ENCODE measurements at regions not wholly inside any gene's neighbourhood (a gene's known extent, or its start where the extent isn't known, plus 50 kb on each side); places are given as distances from the start of the nearest gene placed in this dataset.
A peak's percentile ranks its signal among the peaks of the same experiment; 100 is the strongest.

- TF ChIP-seq KLF13 (CRISPR knock-in tag; IDR thresholded peaks at IDR 0.05) = no peak
Measured at GRCh38 chr13:27338207-27338606, 67.6 kb downstream of the RASL11A start (continued).

DNA sequence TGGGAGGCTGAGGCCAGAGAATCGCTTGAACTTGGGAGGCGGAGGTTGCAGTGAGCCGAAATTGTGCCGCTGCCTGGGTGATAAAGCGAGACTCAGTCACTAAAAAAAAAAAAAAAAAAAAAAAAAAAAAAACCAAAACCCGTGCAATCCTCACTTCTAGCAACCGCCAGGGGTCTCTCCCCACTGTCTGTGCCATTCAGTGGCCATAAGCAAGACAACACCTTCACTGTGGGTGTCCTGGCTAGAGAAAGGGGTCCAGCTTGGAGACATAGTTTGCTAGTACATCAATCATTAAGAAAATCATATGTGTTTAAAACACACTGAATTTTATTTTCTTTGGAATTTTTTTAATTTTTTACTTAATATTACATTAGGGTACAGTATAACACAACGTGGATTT lies 68.2 kb downstream of the RASL11A start:
- Histone ChIP-seq H3K27me3 (ENCODE audit: control insufficient read depth in 1 of 2, insufficient read depth in 2 of 2, low read length in 2 of 2) (peaks cover 0 to 9% of the 10 kb centered on the region in 2 experiments; a peak in 1 of 5 replicates), H3K4me2 (ENCODE audit: low read depth, low read length) (no peak overlapping the region), H4K20me1 (ENCODE audit: insufficient read depth, low read length) (no peaks in the 10 kb centered on the region), H3K4me1 (ENCODE audit: insufficient read depth, low read length) (peaks cover 12% of the 10 kb centered on the region), H3K79me2 (ENCODE audit: insufficient read depth, low read length) (no peaks in the 10 kb centered on the region), H3K36me3 (replicated peaks in 1 of 2; ENCODE audit: control insufficient read depth in 1 of 2, insufficient read depth in 2 of 2, low read length in 2 of 2) (no peaks in the 10 kb centered on the region), H3K27ac (ENCODE audit: extremely low read length, insufficient read depth, low read length) (no peak overlapping the region), H3K9me3 (ENCODE audit: low read length) (no peaks in the 10 kb centered on the region), H3K9ac (ENCODE audit: insufficient read depth, low read depth, low read length) (no peak overlapping the region), H2AFZ (ENCODE audit: low read length) (no peak overlapping the region), H3K4me3 (replicated peaks in 1 of 3; ENCODE audit: insufficient read depth in 1 of 3, low read depth in 2 of 3, low read length in 3 of 3) (no peak overlapping the region)
- no TSS peak for BruUV-seq (replicated peaks)
- WGBS (ENCODE audit: low lambda C conversion rate) = 33% methylated on average over 8 of the region's 8 CpGs
- DNase-seq (ENCODE audit: low spot score) = peak; percentile 40
- intact Hi-C loops (cut with micrococcal nuclease; ENCODE audit: unreplicated experiment) (no loop called here), in situ Hi-C loops (cut with HindIII; ENCODE audit: extremely low pct_ligation_motif_present, low pct_unique_long_range_greater_than_20kb) (no loop called here)
- ChIA-PET CTCF (ENCODE audit: low intra/inter-chr PET ratio, low total read pairs) (interaction anchor here (1.2 to 1.5 kb wide), 2 partner anchors 20 to 353 kb away, joined by 4 to 7 read pairs; no protein-coding TSS in a partner anchor), POLR2A (interaction anchor here (0.9 kb wide), 1 partner anchor 367 kb away, joined by 4 read pairs; no protein-coding TSS in a partner anchor)
- no peak for FAIRE-seq
- peak; percentile 66 for ATAC-seq
- TF ChIP-seq ZNF362 (CRISPR knock-in tag; IDR thresholded peaks at IDR 0.05; ENCODE audit: borderline replicate concordance) (peak; percentile 65; the same call in 1 of the 2 replicates), STAG1 (CRISPR knock-in tag; IDR thresholded peaks at IDR 0.05) (peak; percentile 29)
- TF ChIP-seq, protein P1, sequence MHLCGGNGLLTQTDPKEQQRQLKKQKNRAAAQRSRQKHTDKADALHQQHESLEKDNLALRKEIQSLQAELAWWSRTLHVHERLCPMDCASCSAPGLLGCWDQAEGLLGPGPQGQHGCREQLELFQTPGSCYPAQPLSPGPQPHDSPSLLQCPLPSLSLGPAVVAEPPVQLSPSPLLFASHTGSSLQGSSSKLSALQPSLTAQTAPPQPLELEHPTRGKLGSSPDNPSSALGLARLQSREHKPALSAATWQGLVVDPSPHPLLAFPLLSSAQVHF (CRISPR knock-in tag; IDR thresholded peaks at IDR 0.05) = no peak

DNA sequence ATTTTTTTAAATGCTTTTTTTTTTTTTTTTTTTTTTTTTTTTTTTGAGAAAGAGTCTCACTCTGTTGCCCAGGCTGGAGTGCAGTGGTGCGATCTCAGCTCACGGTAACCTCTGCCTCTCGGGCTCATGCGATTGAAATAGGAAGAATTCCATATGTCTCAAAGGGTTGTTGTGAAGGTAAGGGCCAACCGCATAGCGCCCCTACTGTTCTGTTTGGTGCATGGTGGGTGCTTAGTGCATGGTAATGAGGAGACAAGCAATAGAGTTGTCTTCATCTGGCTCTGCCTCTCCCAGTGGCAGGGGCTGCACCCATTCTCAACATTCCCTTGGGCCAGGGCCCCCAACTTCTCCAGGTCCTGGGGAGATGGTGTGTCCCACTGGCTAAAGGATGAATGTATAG lies 68.7 kb downstream of the RASL11A start:
- no peaks in the 10 kb centered on the region for H4K20me1 ChIP-seq (ENCODE audit: insufficient read depth, low read length)
- H3K9me3 ChIP-seq (ENCODE audit: low read length) = no peaks in the 10 kb centered on the region
- BruUV-seq (replicated peaks) = no TSS peak
- no peak overlapping the region for H2AFZ ChIP-seq (ENCODE audit: low read length)
- peaks cover 0 to 9% of the 10 kb centered on the region in 2 experiments; a peak in 1 of 5 replicates for H3K27me3 ChIP-seq (ENCODE audit: control insufficient read depth in 1 of 2, insufficient read depth in 2 of 2, low read length in 2 of 2)
- no peak overlapping the region for H3K9ac ChIP-seq (ENCODE audit: insufficient read depth, low read depth, low read length)
- in situ Hi-C loops (cut with HindIII; ENCODE audit: extremely low pct_ligation_motif_present, low pct_unique_long_range_greater_than_20kb) (no loop called here), intact Hi-C loops (cut with micrococcal nuclease; ENCODE audit: unreplicated experiment) (no loop called here)
- POLR2A ChIA-PET = interaction anchor here (0.9 kb wide), 1 partner anchor 367 kb away, joined by 4 read pairs; no protein-coding TSS in a partner anchor
- CTCF ChIA-PET (ENCODE audit: low intra/inter-chr PET ratio, low total read pairs) = interaction anchor here (1.2 to 1.5 kb wide), 2 partner anchors 20 to 354 kb away, joined by 4 to 7 read pairs; no protein-coding TSS in a partner anchor
- no peak overlapping the region for H3K4me3 ChIP-seq (replicated peaks in 1 of 3; ENCODE audit: insufficient read depth in 1 of 3, low read depth in 2 of 3, low read length in 3 of 3)
- no peaks in the 10 kb centered on the region for H3K79me2 ChIP-seq (ENCODE audit: insufficient read depth, low read length)
- H3K4me1 ChIP-seq (ENCODE audit: insufficient read depth, low read length) = peaks cover 12% of the 10 kb centered on the region
- DNase-seq (ENCODE audit: low spot score) = peak; percentile 60
- peak; percentile 91 for ATAC-seq
- under 1% methylated on average over 6 of the region's 6 CpGs for WGBS (ENCODE audit: low lambda C conversion rate)
- H3K27ac ChIP-seq (ENCODE audit: extremely low read length, insufficient read depth, low read length) = no peak overlapping the region
- FAIRE-seq = peak; percentile 64
- H3K4me2 ChIP-seq (ENCODE audit: low read depth, low read length) = no peak overlapping the region
- no peaks in the 10 kb centered on the region for H3K36me3 ChIP-seq (replicated peaks in 1 of 2; ENCODE audit: control insufficient read depth in 1 of 2, insufficient read depth in 2 of 2, low read length in 2 of 2)
- TF ChIP-seq FOXA3 (CRISPR knock-in tag; IDR thresholded peaks at IDR 0.05) (no peak), ZNF335 (CRISPR knock-in tag; IDR thresholded peaks at IDR 0.05) (peak; percentile 70; the same call in 1 of the 2 replicates), ZNF331 (CRISPR knock-in tag; IDR thresholded peaks at IDR 0.05) (peak; percentile 17; the same call in 1 of the 2 replicates), ZC3H4 (CRISPR knock-in tag; IDR thresholded peaks at IDR 0.05; ENCODE audit: borderline replicate concordance) (no peak), MED8 (CRISPR knock-in tag; IDR thresholded peaks at IDR 0.05; ENCODE audit: insufficient replicate concordance) (no peak), ZNF644 (CRISPR knock-in tag; IDR thresholded peaks at IDR 0.05; ENCODE audit: low read depth) (0 out of 2 replicates have a peak, but pooled peaks have one; percentile 22), ZSCAN20 (CRISPR knock-in tag; IDR thresholded peaks at IDR 0.05; ENCODE audit: borderline replicate concordance) (no peak), HDAC6 (IDR thresholded peaks at IDR 0.05; ENCODE audit: low read depth, low read length) (no peak), GABPA (IDR thresholded peaks at IDR 0.05; ENCODE audit: low read depth, low read length) (no peak), GABPA (CRISPR knock-in tag; IDR thresholded peaks at IDR 0.05; ENCODE audit: low read depth) (no peak), ZFX (CRISPR knock-in tag; IDR thresholded peaks at IDR 0.05; ENCODE audit: low read depth) (peak; percentile 20; the same call in 1 of the 2 replicates), STAG1 (CRISPR knock-in tag; IDR thresholded peaks at IDR 0.05) (peak; percentile 62), KLF11 (CRISPR knock-in tag; IDR thresholded peaks at IDR 0.05) (no peak)
